K562 (cell line): ENCODE measurements at regions not wholly inside any gene's neighbourhood (a gene's known extent, or its start where the extent isn't known, plus 50 kb on each side); places are given as distances from the start of the nearest gene placed in this dataset.

Experiments used
- ATAC-seq: fragments of 200-7000 bp; cut with Tn5 transposase; 3 replicates; pipeline ENCODE4 v1.9.1; 2020; ENCODE audit warnings: moderate library complexity
- BruUV-seq: library from RNA; stranded (reverse); fragments of 400-500 nt; replicated peaks from 2 replicates; lab custom pipeline; 2021; lab: Mats Ljungman, UMichigan
- CTCF ChIA-PET: fragments of 300-600 bp; formaldehyde crosslinking; extraction: SDS; loops from one replicate; lab custom pipeline; 2021; ENCODE audit warnings: low intra/inter-chr PET ratio; lab: Yijun Ruan, JAX
- POLR2A ChIA-PET: fragments of 300-600, 350-650 bp; sonication (Branson Sonifier 250); formaldehyde crosslinking; extraction: SDS; loops from one replicate; lab custom pipeline; 2021; ENCODE audit warnings: antibody characterized with exemption, inconsistent platforms; lab: Yijun Ruan, JAX
- DNase-seq, 4 experiments: peaks; one replicate each; pipeline versions ENCODE4 v3.0.0 to v3.0.0-alpha.2; 2011 to 2018; ENCODE audit warnings: low spot score in 3 of 4, mixed read lengths in 3 of 4; ENCODE audit errors: extremely low read depth in 1 of 4
- FAIRE-seq: peaks from 2 replicates; lab custom pipeline; 2011; peaks lifted over from hg19 to GRCh38; lab: Jason Lieb, UNC
- H2AFZ ChIP-seq: 2 replicates; pipeline ENCODE4 v1.6.0; 2011; ENCODE audit warnings: low read depth, low read length, control low read depth, inconsistent platforms
- H3K27ac ChIP-seq: fragments of 200-600 bp; 3 replicates; pipeline ENCODE4 v1.8.0; 2011; ENCODE audit warnings: low read depth, mild to moderate bottlenecking, control low read depth, inconsistent platforms, low read length, moderate library complexity, mixed read lengths; ENCODE audit errors: extremely low read depth
- H3K27me3 ChIP-seq, 2 experiments: fragments of 300-600 bp in 1 of 2; 2 replicates in 1 of 2; 3 replicates in 1 of 2; pipeline versions ENCODE4 v1.6.0 to v1.8.0; 2011; ENCODE audit warnings: inconsistent platforms in 2 of 2, low read length in 2 of 2, mild to moderate bottlenecking in 1 of 2, mixed read lengths in 1 of 2, moderate library complexity in 1 of 2; ENCODE audit not compliant: control insufficient read depth in 2 of 2, insufficient read depth in 2 of 2
- H3K36me3 ChIP-seq: fragments of 300-600 bp; 3 replicates; pipeline ENCODE4 v1.8.0; 2011; ENCODE audit warnings: mild to moderate bottlenecking, low read length, inconsistent platforms; ENCODE audit not compliant: control insufficient read depth, insufficient read depth
- H3K4me1 ChIP-seq, 2 experiments: fragments of 200-600 bp in 1 of 2; replicated peaks in 1 of 2; 2 replicates in 1 of 2; 3 replicates in 1 of 2; pipeline versions ENCODE4 v1.5.1 to v1.8.0; 2011; ENCODE audit warnings: inconsistent platforms in 2 of 2, low read length in 2 of 2, mild to moderate bottlenecking in 1 of 2, mixed read lengths in 1 of 2, moderate library complexity in 1 of 2; ENCODE audit not compliant: control insufficient read depth in 2 of 2, insufficient read depth in 2 of 2
- H3K4me2 ChIP-seq: 2 replicates; pipeline ENCODE4 v1.6.1; 2011; ENCODE audit warnings: low read length, control low read depth, inconsistent platforms, mixed read lengths; ENCODE audit not compliant: insufficient read depth
- H3K4me3 ChIP-seq: fragments of 200-600 bp; sonication (generic), shearing (Covaris generic); 2 replicates; pipeline ENCODE4 v1.5.1; 2016; ENCODE audit warnings: control low read depth, inconsistent platforms
- H3K79me2 ChIP-seq: fragments of 200-600 bp; 3 replicates; pipeline ENCODE4 v1.8.0; 2011; ENCODE audit warnings: low read length, inconsistent platforms; ENCODE audit not compliant: control insufficient read depth, insufficient read depth
- H3K9ac ChIP-seq, 2 experiments: 2 replicates each; pipeline versions ENCODE4 v1.6.0 to v1.6.1; 2011; ENCODE audit warnings: low read depth in 2 of 2, low read length in 2 of 2, control low read depth in 1 of 2, inconsistent platforms in 1 of 2, mild to moderate bottlenecking in 1 of 2, mixed read lengths in 1 of 2; ENCODE audit not compliant: insufficient read depth in 1 of 2
- H3K9me1 ChIP-seq: one replicate; pipeline ENCODE4 v1.6.0; 2011; ENCODE audit warnings: inconsistent platforms, mild to moderate bottlenecking, low read length, moderate library complexity; ENCODE audit not compliant: control insufficient read depth, insufficient read depth
- H3K9me3 ChIP-seq: replicated peaks from 2 replicates; pipeline ENCODE4 v1.5.1; 2011; ENCODE audit warnings: low read depth, low read length, inconsistent platforms; ENCODE audit not compliant: control insufficient read depth, insufficient read depth
- H4K20me1 ChIP-seq: replicated peaks from 2 replicates; pipeline ENCODE4 v1.6.1; 2011; ENCODE audit warnings: low read length, inconsistent platforms, mixed read lengths; ENCODE audit not compliant: control insufficient read depth, insufficient read depth
- HCFC1 ChIP-seq: IDR thresholded peaks from 2 replicates; pipeline ENCODE4 v1.6.1; 2012; ENCODE audit warnings: low read depth, low read length, improper control_type of control experiment
- POLR2B ChIP-seq: fragments of 450-650 bp; IDR thresholded peaks from 2 replicates; pipeline ENCODE4 v1.6.1; 2018; ENCODE audit warnings: low read depth; ENCODE audit not compliant: partially characterized antibody
- TFE3 ChIP-seq: fragments of 450-650 bp; formaldehyde crosslinking; IDR thresholded peaks from 2 replicates; pipeline ENCODE4 v1.4.0; 2020; ENCODE audit warnings: mild to moderate bottlenecking, mixed read lengths
- WGBS: fragments of 100-300 bp; shearing (Covaris generic); methylation state at CpG from one replicate; pipeline ENCODE4 v1.1.6; 2016; ENCODE audit warnings: low coverage, mixed read lengths; ENCODE audit not compliant: insufficient coverage; ENCODE audit errors: missing lambda C conversion rate; 5-methylcytosine and 5-hydroxymethylcytosine counted together
- in situ Hi-C: fragments of 300-500 bp; cut with MboI; formaldehyde crosslinking; loops from 4 replicates; pipeline ENCODE4 v1.15.0; 2018; ENCODE audit warnings: inconsistent platforms, mixed read lengths
- intact Hi-C: fragments of 100-400 bp; cut with micrococcal nuclease; formaldehyde crosslinking; loops from 2 replicates; pipeline ENCODE4 v1.14.2; 2022
- TF ChIP-seq, protein P1 (sequence below): sonication (generic); formaldehyde crosslinking; IDR thresholded peaks from 2 replicates; pipeline ENCODE4 v1.8.0; 2022; ENCODE audit warnings: mild to moderate bottlenecking, missing genetic modification reagents, borderline replicate concordance

- no peak for TF ChIP-seq HCFC1
- TF ChIP-seq POLR2B: no peak
- peak; percentile 48 for TF ChIP-seq TFE3 (CRISPR knock-in tag)
- TF ChIP-seq, protein P1, sequence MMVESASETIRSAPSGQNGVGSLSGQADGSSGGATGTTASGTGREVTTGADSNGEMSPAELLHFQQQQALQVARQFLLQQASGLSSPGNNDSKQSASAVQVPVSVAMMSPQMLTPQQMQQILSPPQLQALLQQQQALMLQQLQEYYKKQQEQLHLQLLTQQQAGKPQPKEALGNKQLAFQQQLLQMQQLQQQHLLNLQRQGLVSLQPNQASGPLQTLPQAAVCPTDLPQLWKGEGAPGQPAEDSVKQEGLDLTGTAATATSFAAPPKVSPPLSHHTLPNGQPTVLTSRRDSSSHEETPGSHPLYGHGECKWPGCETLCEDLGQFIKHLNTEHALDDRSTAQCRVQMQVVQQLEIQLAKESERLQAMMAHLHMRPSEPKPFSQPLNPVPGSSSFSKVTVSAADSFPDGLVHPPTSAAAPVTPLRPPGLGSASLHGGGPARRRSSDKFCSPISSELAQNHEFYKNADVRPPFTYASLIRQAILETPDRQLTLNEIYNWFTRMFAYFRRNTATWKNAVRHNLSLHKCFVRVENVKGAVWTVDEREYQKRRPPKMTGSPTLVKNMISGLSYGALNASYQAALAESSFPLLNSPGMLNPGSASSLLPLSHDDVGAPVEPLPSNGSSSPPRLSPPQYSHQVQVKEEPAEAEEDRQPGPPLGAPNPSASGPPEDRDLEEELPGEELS: no peak
- Histone ChIP-seq H3K79me2 (no peaks in the 10 kb centered on the region), H3K27me3 (no peaks in the 10 kb centered on the region; a peak in 2 of 5 replicates), H3K4me2 (no peak overlapping the region), H3K36me3 (no peaks in the 10 kb centered on the region), H3K9me3 (no peaks in the 10 kb centered on the region), H3K4me3 (no peak overlapping the region), H3K27ac (no peak overlapping the region), H3K9me1 (no peaks in the 10 kb centered on the region), H3K4me1 (no peaks in the 10 kb centered on the region; a peak in 1 of 5 replicates), H4K20me1 (no peaks in the 10 kb centered on the region), H2AFZ (no peak overlapping the region), H3K9ac (no peak overlapping the region)
- in situ Hi-C loops: no loop called here
- 17% methylated on average over 1 of the region's 1 CpG for WGBS
- ChIA-PET POLR2A (no interaction called here), CTCF (no interaction called here)
- intact Hi-C loops: no loop called here
- ATAC-seq (no peak), DNase-seq (no peak), FAIRE-seq (no peak)
- BruUV-seq: no TSS peak
Observed at GRCh38 chr12:30153981-30154380, 370.2 kb upstream of the TMTC1 start.
